ENCODE measurements at regions not wholly inside any gene's neighbourhood (a gene's known extent, or its start where the extent isn't known, plus 50 kb on each side); places are given as distances from the start of the nearest gene placed in this dataset.
"Not testable (repeated sequence)": the region's sequence is repeated elsewhere in the genome, so short reads cannot be mapped to it uniquely, and the experiment has no call there.

- no peak for DNase-seq (ENCODE audit: low read depth)
- no peak overlapping the region for H3K4me3 ChIP-seq (ENCODE audit: low read depth, low read length)
- no peak for TF ChIP-seq CTCF (IDR thresholded peaks at IDR 0.05; ENCODE audit: insufficient read depth, low read depth, low read length)
Observed at GRCh38 chr9:71306134-71306533, 184.7 kb upstream of the TRPM3 start.

- H3K4me3 ChIP-seq (ENCODE audit: low read depth, low read length) = no peak overlapping the region
- DNase-seq (ENCODE audit: low read depth) = no peak
- TF ChIP-seq CTCF (IDR thresholded peaks at IDR 0.05; ENCODE audit: insufficient read depth, low read depth, low read length) = no peak
Observed at GRCh38 chr9:71303351-71303750, 181.9 kb upstream of the TRPM3 start.

GRCh38 chr9:71302776-71303175 lies 181.4 kb upstream of the TRPM3 start:
- TF ChIP-seq CTCF (IDR thresholded peaks at IDR 0.05; ENCODE audit: insufficient read depth, low read depth, low read length) = no peak
- no peak for DNase-seq (ENCODE audit: low read depth)
- no peak overlapping the region for H3K4me3 ChIP-seq (ENCODE audit: low read depth, low read length)

- no peak for TF ChIP-seq CTCF (IDR thresholded peaks at IDR 0.05; ENCODE audit: insufficient read depth, low read depth, low read length)
- no peak for DNase-seq (ENCODE audit: low read depth)
- H3K4me3 ChIP-seq (ENCODE audit: low read depth, low read length) = no peak overlapping the region
Observed at GRCh38 chr9:71295928-71296327, 174.5 kb upstream of the TRPM3 start.

GRCh38 chr9:71286146-71286545 lies 164.7 kb upstream of the TRPM3 start:
- no peak for DNase-seq (ENCODE audit: low read depth)
- no peak for TF ChIP-seq CTCF (IDR thresholded peaks at IDR 0.05; ENCODE audit: insufficient read depth, low read depth, low read length)

GRCh38 chr9:71285191-71285656 lies 163.8 kb upstream of the TRPM3 start:
- no peak overlapping the region for H3K4me3 ChIP-seq (ENCODE audit: low read depth, low read length)
- DNase-seq (ENCODE audit: low read depth) = peak; percentile 66
- peak; percentile 92 for TF ChIP-seq CTCF (IDR thresholded peaks at IDR 0.05; ENCODE audit: insufficient read depth, low read depth, low read length)

More at GRCh38 chr9:71286146-71286545, 164.7 kb upstream of the TRPM3 start:
- H3K4me3 ChIP-seq (ENCODE audit: low read depth, low read length) = no peak overlapping the region

GRCh38 chr9:71282116-71282515 lies 160.7 kb upstream of the TRPM3 start:
- H3K4me3 ChIP-seq (ENCODE audit: low read depth, low read length); DNase-seq (ENCODE audit: low read depth): not testable (repeated sequence)
